ENCODE measurements at regions not wholly inside any gene's neighbourhood (a gene's known extent, or its start where the extent isn't known, plus 50 kb on each side); places are given as distances from the start of the nearest gene placed in this dataset.

DNA sequence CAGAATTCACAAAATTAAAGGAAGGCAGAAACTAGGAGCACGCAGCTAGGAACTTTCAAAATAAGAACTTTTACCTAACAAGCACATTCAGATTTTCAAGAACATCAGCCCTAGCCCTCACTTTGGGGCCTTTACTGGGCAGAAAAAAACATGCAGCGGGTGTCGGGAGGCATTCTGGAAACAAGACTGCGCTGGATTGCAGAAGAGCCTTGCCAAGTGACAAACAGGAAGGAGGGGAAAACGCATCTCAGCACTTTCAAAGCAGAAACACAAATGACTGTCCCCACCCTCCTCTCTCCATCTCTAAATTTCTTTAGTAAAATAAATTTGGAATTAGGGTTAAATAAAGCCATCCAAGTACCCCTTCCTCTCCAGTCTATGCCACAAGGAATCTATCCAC is 74.6 kb upstream of the RREB1 start:
- ChIA-PET POLR2A (no interaction called here), CTCF (no interaction called here)
- no peak overlapping the region for H3K4me3 ChIP-seq (ENCODE audit: low read depth, low read length)
- TF ChIP-seq, protein P1, sequence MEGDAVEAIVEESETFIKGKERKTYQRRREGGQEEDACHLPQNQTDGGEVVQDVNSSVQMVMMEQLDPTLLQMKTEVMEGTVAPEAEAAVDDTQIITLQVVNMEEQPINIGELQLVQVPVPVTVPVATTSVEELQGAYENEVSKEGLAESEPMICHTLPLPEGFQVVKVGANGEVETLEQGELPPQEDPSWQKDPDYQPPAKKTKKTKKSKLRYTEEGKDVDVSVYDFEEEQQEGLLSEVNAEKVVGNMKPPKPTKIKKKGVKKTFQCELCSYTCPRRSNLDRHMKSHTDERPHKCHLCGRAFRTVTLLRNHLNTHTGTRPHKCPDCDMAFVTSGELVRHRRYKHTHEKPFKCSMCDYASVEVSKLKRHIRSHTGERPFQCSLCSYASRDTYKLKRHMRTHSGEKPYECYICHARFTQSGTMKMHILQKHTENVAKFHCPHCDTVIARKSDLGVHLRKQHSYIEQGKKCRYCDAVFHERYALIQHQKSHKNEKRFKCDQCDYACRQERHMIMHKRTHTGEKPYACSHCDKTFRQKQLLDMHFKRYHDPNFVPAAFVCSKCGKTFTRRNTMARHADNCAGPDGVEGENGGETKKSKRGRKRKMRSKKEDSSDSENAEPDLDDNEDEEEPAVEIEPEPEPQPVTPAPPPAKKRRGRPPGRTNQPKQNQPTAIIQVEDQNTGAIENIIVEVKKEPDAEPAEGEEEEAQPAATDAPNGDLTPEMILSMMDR (IDR thresholded peaks at IDR 0.05; ENCODE audit: insufficient read depth, low read length, missing control alignments), result no peak
- DNase-seq (ENCODE audit: low read depth, low spot score), result no peak

DNA sequence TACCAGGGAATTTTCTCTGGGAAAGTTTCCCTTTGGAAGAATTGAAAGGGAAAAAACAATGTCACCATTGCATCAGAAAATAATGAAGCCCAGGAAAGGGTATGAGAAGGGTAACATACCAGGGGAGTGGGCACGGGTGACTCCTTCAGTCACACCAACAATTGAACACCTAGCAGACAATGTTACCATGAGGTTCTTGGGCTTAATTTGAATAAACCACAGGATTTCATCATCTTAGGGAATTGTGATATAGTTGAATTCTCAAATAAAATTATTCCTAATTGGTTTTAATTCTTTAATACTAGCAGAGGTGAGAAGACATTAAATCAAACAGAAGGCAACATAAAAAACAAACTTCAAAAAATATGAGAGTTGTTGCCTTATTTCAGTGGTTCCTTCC is 73.7 kb upstream of the RREB1 start:
- POLR2A ChIA-PET, result no interaction called here
- no peak overlapping the region for H3K4me3 ChIP-seq (ENCODE audit: low read depth, low read length)
- CTCF ChIA-PET, result no interaction called here
- TF ChIP-seq, protein P1 (IDR thresholded peaks at IDR 0.05; ENCODE audit: insufficient read depth, low read length, missing control alignments), result no peak
- no peak for DNase-seq (ENCODE audit: low read depth, low spot score)

DNA sequence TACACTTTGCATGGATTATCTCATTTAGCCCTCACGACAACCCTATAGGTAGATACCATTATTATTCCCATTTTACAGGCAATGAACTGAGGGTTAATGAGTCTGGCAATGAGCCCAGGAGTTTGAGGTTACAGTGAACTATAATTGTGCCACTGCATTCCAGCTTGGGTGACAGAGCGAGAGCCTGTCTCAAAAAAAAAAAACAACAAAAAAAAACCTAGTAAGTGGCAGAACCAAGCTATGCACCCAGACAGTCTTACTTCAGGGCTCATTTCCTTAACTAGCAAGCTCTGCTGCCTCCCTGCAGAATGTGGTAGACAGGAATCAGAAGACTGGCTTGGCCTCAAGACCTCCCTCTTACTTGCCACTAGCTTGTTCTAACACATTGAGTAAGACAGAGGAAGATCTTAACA is 71.9 kb upstream of the RREB1 start:
- H3K4me3 ChIP-seq (ENCODE audit: low read depth, low read length), result no peak overlapping the region
- POLR2A ChIA-PET, result interaction anchor here (0.8 kb wide), 1 partner anchor 16 kb away, joined by 3 read pairs; no protein-coding TSS in a partner anchor
- no peak for DNase-seq (ENCODE audit: low read depth, low spot score)
- TF ChIP-seq, protein P1 (IDR thresholded peaks at IDR 0.05; ENCODE audit: insufficient read depth, low read length, missing control alignments), result no peak
- CTCF ChIA-PET, result no interaction called here

DNA sequence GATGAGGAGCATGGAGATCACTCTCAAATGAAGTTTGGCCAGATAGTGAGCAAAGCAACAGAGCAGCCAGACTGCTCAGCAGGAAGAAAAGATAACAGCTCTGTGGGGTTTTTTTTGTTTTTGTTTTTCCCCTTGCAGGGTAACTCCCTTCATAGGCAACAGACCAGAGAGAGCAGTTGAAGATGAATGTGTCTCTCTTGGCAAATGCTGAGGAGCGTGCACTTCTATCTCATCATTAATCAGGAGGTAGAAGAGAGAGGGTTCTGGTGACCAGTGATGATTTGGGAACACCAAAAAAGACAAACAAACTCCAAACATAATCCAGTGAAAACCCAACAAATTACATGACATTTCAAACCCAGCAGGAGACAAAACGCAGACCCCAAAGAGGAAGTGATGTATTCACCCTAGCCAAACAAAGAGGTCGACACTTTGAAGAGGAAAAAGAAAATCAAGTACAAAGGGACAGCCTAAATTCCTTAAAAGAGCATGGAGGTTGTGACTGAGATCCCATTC is 66.2 kb upstream of the RREB1 start:
- TF ChIP-seq, protein P1 (IDR thresholded peaks at IDR 0.05; ENCODE audit: insufficient read depth, low read length, missing control alignments), result no peak
- H3K4me3 ChIP-seq (ENCODE audit: low read depth, low read length), result no peak overlapping the region
- no peak for DNase-seq (ENCODE audit: low read depth, low spot score)
- POLR2A ChIA-PET, result no interaction called here
- CTCF ChIA-PET, result no interaction called here

DNA sequence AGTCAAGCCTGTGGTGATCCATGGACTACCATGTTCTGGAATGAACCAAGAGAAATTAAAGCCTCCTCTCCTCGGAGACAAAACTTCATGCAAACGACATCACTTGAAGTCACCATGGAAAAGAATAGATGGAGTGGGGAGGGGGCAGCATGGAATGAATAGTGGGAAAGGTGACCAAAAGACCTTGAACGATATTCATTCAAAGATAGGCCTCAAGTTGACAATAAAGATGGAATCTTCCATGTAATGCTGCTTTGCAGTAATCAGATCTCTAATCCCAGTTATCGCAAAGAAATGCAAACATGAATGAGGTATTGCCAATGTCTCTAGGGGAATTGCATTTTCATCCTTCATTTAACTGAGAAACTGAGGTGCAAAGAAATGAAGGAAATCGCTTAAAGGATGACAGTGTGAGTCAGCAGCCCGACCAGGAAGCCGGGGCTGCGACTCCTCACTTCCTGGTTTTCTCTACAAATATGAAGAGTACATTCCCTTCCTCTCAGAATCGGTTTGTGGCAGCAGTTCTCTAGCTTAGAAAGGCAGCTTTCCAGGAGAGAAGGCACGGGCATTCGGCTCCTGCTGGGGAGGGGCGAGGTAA is 65.6 kb upstream of the RREB1 start:
- TF ChIP-seq, protein P1 (IDR thresholded peaks at IDR 0.05; ENCODE audit: insufficient read depth, low read length, missing control alignments), result no peak
- CTCF ChIA-PET, result no interaction called here
- POLR2A ChIA-PET, result no interaction called here
- DNase-seq (ENCODE audit: low read depth, low spot score), result no peak
- H3K4me3 ChIP-seq (ENCODE audit: low read depth, low read length), result no peak overlapping the region

DNA sequence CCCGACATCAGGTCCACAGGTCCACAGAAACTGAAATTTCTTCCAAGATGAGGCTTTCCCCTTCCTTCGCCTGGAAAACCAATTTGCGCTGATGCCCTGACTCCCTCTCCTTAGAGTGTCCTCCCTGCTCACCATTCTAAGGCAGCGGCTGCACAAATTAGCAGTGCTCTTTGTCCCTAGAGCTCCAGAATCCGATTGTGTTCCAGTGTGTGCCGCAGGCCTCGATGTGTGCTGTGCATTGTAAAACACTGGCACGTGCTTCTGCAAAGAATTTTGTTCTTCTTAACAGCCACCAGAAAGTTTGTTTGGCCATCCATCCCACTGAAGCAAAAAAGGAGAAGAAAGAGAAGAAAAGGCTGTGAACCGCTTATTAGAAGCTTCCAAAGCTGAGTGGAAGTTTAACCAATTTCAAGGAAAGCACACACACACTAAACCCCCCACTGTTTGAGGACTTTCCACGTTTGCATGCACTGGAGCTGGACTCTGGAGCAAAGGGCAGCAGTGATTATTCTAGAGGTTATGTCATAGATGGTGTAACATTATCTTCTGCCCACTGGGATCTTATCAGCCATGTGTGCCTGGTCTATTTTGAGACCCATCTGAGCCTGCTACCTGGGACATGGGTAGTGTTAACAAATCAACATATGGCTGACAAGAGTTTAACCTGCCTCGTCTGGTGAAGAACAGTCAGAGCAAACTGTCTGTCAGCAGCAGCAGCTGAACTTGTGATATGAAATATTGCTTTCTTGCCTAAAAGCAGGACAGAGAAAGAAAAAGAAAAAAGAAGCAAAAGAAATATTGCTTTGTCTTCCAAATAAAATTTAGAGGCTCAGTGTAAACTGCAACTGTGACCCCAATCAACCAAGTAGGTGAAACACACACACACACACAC is 64.9 kb upstream of the RREB1 start:
- TF ChIP-seq, protein P1 (IDR thresholded peaks at IDR 0.05; ENCODE audit: insufficient read depth, low read length, missing control alignments), result no peak
- POLR2A ChIA-PET, result no interaction called here
- CTCF ChIA-PET, result no interaction called here
- no peak for DNase-seq (ENCODE audit: low read depth, low spot score)
- no peak overlapping the region for H3K4me3 ChIP-seq (ENCODE audit: low read depth, low read length)

Measured in AG04449 (cell line).